Neural progenitor cell (in vitro differentiated cells): ENCODE measurements at regions not wholly inside any gene's neighbourhood (a gene's known extent, or its start where the extent isn't known, plus 50 kb on each side); places are given as distances from the start of the nearest gene placed in this dataset.

ENCODE experiments used
- EZH2 ChIP-seq: fragments of 200-600 bp; sonication (generic); IDR thresholded peaks from 2 replicates; pipeline ENCODE4 v1.6.1; 2017; ENCODE audit warnings: antibody characterized with exemption, mild to moderate bottlenecking, moderate library complexity
- EZH2phosphoT487 ChIP-seq: fragments of 200-600 bp; sonication (generic); IDR thresholded peaks from 2 replicates; pipeline ENCODE4 v1.6.1; 2017; ENCODE audit warnings: antibody characterized with exemption
- TF ChIP-seq, protein P1 (sequence below): fragments of 200-600 bp; sonication (generic); IDR thresholded peaks from 2 replicates; pipeline ENCODE4 v1.5.1; 2017; ENCODE audit warnings: antibody characterized with exemption, mild to moderate bottlenecking

DNA sequence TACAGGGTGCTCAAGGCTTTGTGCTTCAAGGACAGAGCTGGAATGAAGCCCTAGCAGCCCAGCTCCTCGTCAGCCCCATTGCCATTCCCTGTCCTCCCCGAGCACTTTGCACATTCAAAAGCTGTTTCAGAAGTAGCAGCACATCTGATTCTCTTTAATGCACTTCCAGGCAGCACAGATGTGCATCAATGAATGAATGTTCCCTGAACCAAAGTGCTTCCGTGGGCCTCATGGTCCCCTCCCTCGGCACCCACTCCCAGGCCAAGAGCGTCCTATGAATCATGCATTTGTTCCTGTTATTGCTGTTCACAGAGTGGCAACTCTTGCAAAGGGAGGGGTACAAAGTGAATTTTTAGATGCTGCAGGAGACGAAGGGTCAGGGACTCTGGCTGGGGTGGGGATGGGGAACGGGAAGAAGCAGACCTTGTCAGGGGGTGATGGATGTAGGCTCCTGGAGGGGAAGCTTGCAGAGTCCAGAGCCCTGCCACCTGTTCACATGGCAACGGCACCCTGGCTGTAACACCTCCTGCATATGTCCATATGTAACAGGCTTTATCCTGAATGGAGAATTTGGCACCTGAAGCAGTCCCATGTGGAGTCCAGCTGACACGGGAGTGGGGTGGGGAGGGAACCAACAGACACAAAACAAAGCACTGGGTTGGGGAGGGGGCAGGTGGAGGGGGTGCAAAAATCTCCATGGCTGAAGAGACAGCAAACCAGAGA lies 62.2 kb upstream of the BAIAP2L1 start:
- TF ChIP-seq, protein P1, sequence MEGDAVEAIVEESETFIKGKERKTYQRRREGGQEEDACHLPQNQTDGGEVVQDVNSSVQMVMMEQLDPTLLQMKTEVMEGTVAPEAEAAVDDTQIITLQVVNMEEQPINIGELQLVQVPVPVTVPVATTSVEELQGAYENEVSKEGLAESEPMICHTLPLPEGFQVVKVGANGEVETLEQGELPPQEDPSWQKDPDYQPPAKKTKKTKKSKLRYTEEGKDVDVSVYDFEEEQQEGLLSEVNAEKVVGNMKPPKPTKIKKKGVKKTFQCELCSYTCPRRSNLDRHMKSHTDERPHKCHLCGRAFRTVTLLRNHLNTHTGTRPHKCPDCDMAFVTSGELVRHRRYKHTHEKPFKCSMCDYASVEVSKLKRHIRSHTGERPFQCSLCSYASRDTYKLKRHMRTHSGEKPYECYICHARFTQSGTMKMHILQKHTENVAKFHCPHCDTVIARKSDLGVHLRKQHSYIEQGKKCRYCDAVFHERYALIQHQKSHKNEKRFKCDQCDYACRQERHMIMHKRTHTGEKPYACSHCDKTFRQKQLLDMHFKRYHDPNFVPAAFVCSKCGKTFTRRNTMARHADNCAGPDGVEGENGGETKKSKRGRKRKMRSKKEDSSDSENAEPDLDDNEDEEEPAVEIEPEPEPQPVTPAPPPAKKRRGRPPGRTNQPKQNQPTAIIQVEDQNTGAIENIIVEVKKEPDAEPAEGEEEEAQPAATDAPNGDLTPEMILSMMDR = no peak
- no peak for TF ChIP-seq EZH2phosphoT487
- TF ChIP-seq EZH2 = no peak
